HepG2 (cell line): ENCODE measurements at regions not wholly inside any gene's neighbourhood (a gene's known extent, or its start where the extent isn't known, plus 50 kb on each side); places are given as distances from the start of the nearest gene placed in this dataset.

Experiments used
- ATAC-seq: fragments of 200-7000 bp; cut with Tn5 transposase; 3 replicates; pipeline ENCODE4 v1.9.1; 2020; ENCODE audit warnings: mild to moderate bottlenecking, moderate library complexity
- BruUV-seq: library from RNA; stranded (reverse); fragments of 400-500 nt; replicated peaks from 2 replicates; lab custom pipeline; 2021; lab: Mats Ljungman, UMichigan
- CTCF ChIA-PET: fragments of 300-600 bp; formaldehyde crosslinking; extraction: SDS; loops from one replicate; lab custom pipeline; 2021; ENCODE audit warnings: low total read pairs, inconsistent platforms, low intra/inter-chr PET ratio; lab: Yijun Ruan, JAX
- POLR2A ChIA-PET: fragments of 350-600 bp; sonication (Branson Sonifier 250); formaldehyde crosslinking; loops from one replicate; lab custom pipeline; 2020; ENCODE audit warnings: antibody characterized with exemption, inconsistent platforms; lab: Yijun Ruan, JAX
- DNase-seq: peaks from one replicate; pipeline ENCODE4 v3.0.0-alpha.2; 2015; ENCODE audit warnings: low spot score
- FAIRE-seq: peaks from 3 replicates; lab custom pipeline; 2011; peaks lifted over from hg19 to GRCh38; lab: Jason Lieb, UNC
- H2AFZ ChIP-seq: one replicate; pipeline ENCODE4 v1.6.1; 2011; ENCODE audit warnings: low read length, inconsistent platforms
- H3K27ac ChIP-seq: fragments of 300-600 bp; 3 replicates; pipeline ENCODE4 v1.8.0; 2011; ENCODE audit warnings: mixed run types, mild to moderate bottlenecking, mixed read lengths, low read length, inconsistent platforms; ENCODE audit not compliant: insufficient read depth; ENCODE audit errors: extremely low read length
- H3K27me3 ChIP-seq, 2 experiments: fragments of 200-600 bp in 1 of 2; 2 replicates in 1 of 2; 3 replicates in 1 of 2; pipeline versions ENCODE4 v1.6.0 to v1.8.0; 2011; ENCODE audit warnings: low read length in 2 of 2, mild to moderate bottlenecking in 2 of 2, moderate library complexity in 2 of 2, inconsistent platforms in 1 of 2; ENCODE audit not compliant: insufficient read depth in 2 of 2, control insufficient read depth in 1 of 2
- H3K36me3 ChIP-seq, 2 experiments: fragments of 200-600 bp in 1 of 2; replicated peaks in 1 of 2; 2 replicates in 1 of 2; 3 replicates in 1 of 2; pipeline versions ENCODE4 v1.5.1 to v1.8.0; 2011; ENCODE audit warnings: low read length in 2 of 2, inconsistent platforms in 1 of 2; ENCODE audit not compliant: insufficient read depth in 2 of 2, control insufficient read depth in 1 of 2
- H3K4me1 ChIP-seq: 2 replicates; pipeline ENCODE4 v1.5.1; 2012; ENCODE audit warnings: low read length, inconsistent platforms; ENCODE audit not compliant: insufficient read depth
- H3K4me2 ChIP-seq: 2 replicates; pipeline ENCODE4 v1.6.0; 2011; ENCODE audit warnings: low read depth, low read length, inconsistent platforms
- H3K4me3 ChIP-seq, 3 experiments: fragments of 200-600 bp in 1 of 3; sonication (generic), shearing (Covaris generic) in 1 of 3; replicated peaks in 1 of 3; 2 replicates each; pipeline ENCODE4 v1.5.1; 2011 to 2016; ENCODE audit warnings: low read length in 3 of 3, inconsistent platforms in 2 of 3, low read depth in 2 of 3, mild to moderate bottlenecking in 2 of 3, control low read depth in 1 of 3, mixed read lengths in 1 of 3; ENCODE audit not compliant: insufficient read depth in 1 of 3
- H3K79me2 ChIP-seq: one replicate; pipeline ENCODE4 v1.6.1; 2011; ENCODE audit warnings: low read length, inconsistent platforms; ENCODE audit not compliant: insufficient read depth
- H3K9ac ChIP-seq: 2 replicates; pipeline ENCODE4 v1.6.0; 2011; ENCODE audit warnings: mild to moderate bottlenecking, low read depth, low read length, inconsistent platforms; ENCODE audit not compliant: insufficient read depth
- H3K9me3 ChIP-seq: 2 replicates; pipeline ENCODE4 v1.5.1; 2012; ENCODE audit warnings: mild to moderate bottlenecking, low read length
- H4K20me1 ChIP-seq: 2 replicates; pipeline ENCODE4 v1.6.0; 2011; ENCODE audit warnings: inconsistent platforms, mild to moderate bottlenecking, low read length, moderate library complexity; ENCODE audit not compliant: insufficient read depth
- CTCF ChIP-seq: sonication (generic); formaldehyde crosslinking; IDR thresholded peaks from 2 replicates; pipeline ENCODE4 v1.5.0; 2020; ENCODE audit warnings: mild to moderate bottlenecking, missing genetic modification reagents, moderate library complexity
- FOSL2 ChIP-seq: sonication (generic); formaldehyde crosslinking; IDR thresholded peaks from 2 replicates; pipeline ENCODE4 v1.4.0; 2020; ENCODE audit warnings: missing genetic modification reagents
- IRX3 ChIP-seq: sonication (generic); formaldehyde crosslinking; IDR thresholded peaks from 2 replicates; pipeline ENCODE4 v1.8.1; 2023; ENCODE audit warnings: mild to moderate bottlenecking, low read depth, missing genetic modification reagents, borderline replicate concordance
- ZNF142 ChIP-seq: sonication (generic); formaldehyde crosslinking; IDR thresholded peaks from 2 replicates; pipeline ENCODE4 v1.4.0; 2020; ENCODE audit warnings: missing genetic modification reagents
- WGBS: methylation state at CpG from one replicate; pipeline ENCODE4 v1.1.6; 2017; ENCODE audit warnings: low lambda C conversion rate; 5-methylcytosine and 5-hydroxymethylcytosine counted together
- in situ Hi-C: cut with HindIII; loops from 2 replicates; pipeline ENCODE4 v1.10.0; 2017; ENCODE audit warnings: low pct_unique_long_range_greater_than_20kb; ENCODE audit not compliant: extremely low pct_ligation_motif_present
- intact Hi-C: fragments of 100-400 bp; cut with micrococcal nuclease; formaldehyde crosslinking; loops from one replicate; pipeline ENCODE4 v1.10.0; 2022; ENCODE audit not compliant: unreplicated experiment
- TF ChIP-seq, protein P1 (sequence below): IDR thresholded peaks from 2 replicates; pipeline ENCODE4 v1.6.1; 2016; ENCODE audit warnings: low read depth
- TF ChIP-seq, protein P2 (sequence below): sonication (generic); formaldehyde crosslinking; IDR thresholded peaks from 2 replicates; pipeline ENCODE4 v1.4.0; 2020; ENCODE audit warnings: missing genetic modification reagents
- TF ChIP-seq, protein P3 (sequence below): sonication (generic); formaldehyde crosslinking; IDR thresholded peaks from 2 replicates; pipeline ENCODE4 v1.4.0; 2020; ENCODE audit warnings: missing genetic modification reagents, borderline replicate concordance

DNA sequence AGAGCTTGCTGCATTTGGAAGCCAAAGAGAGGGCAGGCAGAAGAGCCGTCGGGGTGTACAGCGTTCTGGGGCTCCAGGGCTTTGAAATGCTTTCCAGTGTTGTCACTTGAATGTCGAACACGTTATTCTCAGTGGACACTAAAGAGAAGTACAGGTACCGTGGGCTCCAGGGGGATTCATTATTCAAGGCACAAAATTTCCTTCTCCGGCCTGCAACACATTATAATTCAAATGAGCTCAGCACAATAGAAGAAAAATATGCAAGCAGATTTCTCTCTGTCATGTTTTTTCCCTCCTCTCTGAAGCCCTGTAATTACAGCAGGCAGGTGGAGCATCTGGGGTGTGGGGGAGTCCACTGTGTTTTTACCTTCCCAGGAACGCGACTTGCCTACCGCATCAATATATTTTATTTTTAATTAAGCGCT is 293.1 kb downstream of the ZSWIM6 start (continued):
- TF ChIP-seq, protein P1, sequence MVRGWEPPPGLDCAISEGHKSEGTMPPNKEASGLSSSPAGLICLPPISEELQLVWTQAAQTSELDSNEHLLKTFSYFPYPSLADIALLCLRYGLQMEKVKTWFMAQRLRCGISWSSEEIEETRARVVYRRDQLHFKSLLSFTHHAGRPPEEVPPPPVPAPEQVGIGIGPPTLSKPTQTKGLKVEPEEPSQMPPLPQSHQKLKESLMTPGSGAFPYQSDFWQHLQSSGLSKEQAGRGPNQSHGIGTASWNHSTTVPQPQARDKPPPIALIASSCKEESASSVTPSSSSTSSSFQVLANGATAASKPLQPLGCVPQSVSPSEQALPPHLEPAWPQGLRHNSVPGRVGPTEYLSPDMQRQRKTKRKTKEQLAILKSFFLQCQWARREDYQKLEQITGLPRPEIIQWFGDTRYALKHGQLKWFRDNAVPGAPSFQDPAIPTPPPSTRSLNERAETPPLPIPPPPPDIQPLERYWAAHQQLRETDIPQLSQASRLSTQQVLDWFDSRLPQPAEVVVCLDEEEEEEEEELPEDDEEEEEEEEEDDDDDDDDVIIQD (CRISPR knock-in tag) = no peak
- TF ChIP-seq, protein P2, sequence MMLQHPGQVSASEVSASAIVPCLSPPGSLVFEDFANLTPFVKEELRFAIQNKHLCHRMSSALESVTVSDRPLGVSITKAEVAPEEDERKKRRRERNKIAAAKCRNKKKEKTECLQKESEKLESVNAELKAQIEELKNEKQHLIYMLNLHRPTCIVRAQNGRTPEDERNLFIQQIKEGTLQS (CRISPR knock-in tag) = no peak
- TF ChIP-seq IRX3 = no peak

- H3K36me3 ChIP-seq = no peaks in the 10 kb centered on the region
- peaks cover 1 to 20% of the 10 kb centered on the region in 2 experiments; a peak in 3 of 5 replicates for H3K27me3 ChIP-seq
- no peak overlapping the region for H3K9ac ChIP-seq
- H3K4me2 ChIP-seq = peak overlapping the region; percentile 47
- H3K4me3 ChIP-seq = peak overlapping the region in 2 of 3 experiments; percentile 23 to 30; a peak in 2 of 6 replicates
- H2AFZ ChIP-seq = no peak overlapping the region
- DNase-seq (no peak), FAIRE-seq (no peak), ATAC-seq (peak; percentile 86)
- CTCF ChIA-PET = no interaction called here
- intact Hi-C loops (no loop called here), in situ Hi-C loops (no loop called here)
- WGBS = 52% methylated on average over 27 of the region's 76 CpGs
- no peaks in the 10 kb centered on the region for H3K79me2 ChIP-seq
- H4K20me1 ChIP-seq = no peaks in the 10 kb centered on the region
- no TSS peak for BruUV-seq
- POLR2A ChIA-PET = no interaction called here
- no peak overlapping the region for H3K27ac ChIP-seq
- no peaks in the 10 kb centered on the region for H3K4me1 ChIP-seq
- no peaks in the 10 kb centered on the region for H3K9me3 ChIP-seq
- no peak for TF ChIP-seq FOSL2 (CRISPR knock-in tag)
- TF ChIP-seq, protein P3, sequence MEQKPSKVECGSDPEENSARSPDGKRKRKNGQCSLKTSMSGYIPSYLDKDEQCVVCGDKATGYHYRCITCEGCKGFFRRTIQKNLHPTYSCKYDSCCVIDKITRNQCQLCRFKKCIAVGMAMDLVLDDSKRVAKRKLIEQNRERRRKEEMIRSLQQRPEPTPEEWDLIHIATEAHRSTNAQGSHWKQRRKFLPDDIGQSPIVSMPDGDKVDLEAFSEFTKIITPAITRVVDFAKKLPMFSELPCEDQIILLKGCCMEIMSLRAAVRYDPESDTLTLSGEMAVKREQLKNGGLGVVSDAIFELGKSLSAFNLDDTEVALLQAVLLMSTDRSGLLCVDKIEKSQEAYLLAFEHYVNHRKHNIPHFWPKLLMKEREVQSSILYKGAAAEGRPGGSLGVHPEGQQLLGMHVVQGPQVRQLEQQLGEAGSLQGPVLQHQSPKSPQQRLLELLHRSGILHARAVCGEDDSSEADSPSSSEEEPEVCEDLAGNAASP (CRISPR knock-in tag) = no peak
- TF ChIP-seq ZNF142 (CRISPR knock-in tag) = peak; percentile 76; the same call in 1 of the 2 replicates
- 0 out of 2 replicates have a peak, but pooled peaks have one; percentile 15 for TF ChIP-seq CTCF (CRISPR knock-in tag)
Observed at GRCh38 chr5:61625681-61626621, 293.9 kb downstream of the ZSWIM6 start.
